ENCODE measurements at regions not wholly inside any gene's neighbourhood (a gene's known extent, or its start where the extent isn't known, plus 50 kb on each side); places are given as distances from the start of the nearest gene placed in this dataset.

DNA sequence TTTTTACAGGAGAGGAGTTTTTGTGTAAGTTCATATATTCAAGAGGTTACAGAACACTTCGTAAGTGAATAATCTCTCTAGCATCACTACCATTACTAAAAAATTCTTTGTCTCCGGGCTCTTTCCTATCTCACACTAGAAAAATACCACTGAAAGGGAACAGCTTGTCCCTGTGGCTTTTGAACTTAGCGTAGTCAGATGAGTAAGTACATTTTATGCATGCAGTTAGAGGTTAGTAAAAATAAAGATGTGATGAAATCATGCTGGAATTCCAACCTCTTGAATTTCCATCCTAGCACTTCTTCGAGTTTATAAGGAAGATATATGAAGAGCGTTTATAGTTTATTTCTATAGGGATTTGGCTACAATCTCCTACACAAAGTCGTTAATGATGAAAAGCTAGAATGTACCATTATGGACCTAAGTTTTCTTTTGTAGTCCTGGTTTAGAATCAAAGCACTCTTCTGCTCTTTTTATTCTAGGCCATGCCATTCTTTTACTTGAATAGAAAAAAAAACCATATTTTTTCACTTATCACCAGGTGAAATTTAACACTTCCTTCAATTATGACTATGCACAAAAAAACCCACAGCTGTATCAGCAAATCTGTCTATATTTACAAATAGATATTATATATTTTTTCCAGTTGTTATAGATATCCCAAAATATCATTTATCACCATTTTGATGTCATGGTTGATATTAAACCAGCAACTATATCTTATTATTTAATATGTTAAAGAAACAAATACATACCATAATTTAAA is 139.9 kb upstream of the PCDH9 start:
- DNase-seq: no peak
- H3K27ac Mint-ChIP-seq: no peak overlapping the region
- no peak overlapping the region for H3K4me3 Mint-ChIP-seq
- H3K9me3 Mint-ChIP-seq: no peaks in the 10 kb centered on the region
- no peaks in the 10 kb centered on the region for H3K36me3 Mint-ChIP-seq (ENCODE audit: low read depth)
- no peaks in the 10 kb centered on the region for H3K4me1 Mint-ChIP-seq
- H3K27me3 Mint-ChIP-seq (ENCODE audit: low read depth, poor library complexity): no peaks in the 10 kb centered on the region
- TF ChIP-seq, protein P1, sequence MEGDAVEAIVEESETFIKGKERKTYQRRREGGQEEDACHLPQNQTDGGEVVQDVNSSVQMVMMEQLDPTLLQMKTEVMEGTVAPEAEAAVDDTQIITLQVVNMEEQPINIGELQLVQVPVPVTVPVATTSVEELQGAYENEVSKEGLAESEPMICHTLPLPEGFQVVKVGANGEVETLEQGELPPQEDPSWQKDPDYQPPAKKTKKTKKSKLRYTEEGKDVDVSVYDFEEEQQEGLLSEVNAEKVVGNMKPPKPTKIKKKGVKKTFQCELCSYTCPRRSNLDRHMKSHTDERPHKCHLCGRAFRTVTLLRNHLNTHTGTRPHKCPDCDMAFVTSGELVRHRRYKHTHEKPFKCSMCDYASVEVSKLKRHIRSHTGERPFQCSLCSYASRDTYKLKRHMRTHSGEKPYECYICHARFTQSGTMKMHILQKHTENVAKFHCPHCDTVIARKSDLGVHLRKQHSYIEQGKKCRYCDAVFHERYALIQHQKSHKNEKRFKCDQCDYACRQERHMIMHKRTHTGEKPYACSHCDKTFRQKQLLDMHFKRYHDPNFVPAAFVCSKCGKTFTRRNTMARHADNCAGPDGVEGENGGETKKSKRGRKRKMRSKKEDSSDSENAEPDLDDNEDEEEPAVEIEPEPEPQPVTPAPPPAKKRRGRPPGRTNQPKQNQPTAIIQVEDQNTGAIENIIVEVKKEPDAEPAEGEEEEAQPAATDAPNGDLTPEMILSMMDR (IDR thresholded peaks at IDR 0.05): no peak

DNA sequence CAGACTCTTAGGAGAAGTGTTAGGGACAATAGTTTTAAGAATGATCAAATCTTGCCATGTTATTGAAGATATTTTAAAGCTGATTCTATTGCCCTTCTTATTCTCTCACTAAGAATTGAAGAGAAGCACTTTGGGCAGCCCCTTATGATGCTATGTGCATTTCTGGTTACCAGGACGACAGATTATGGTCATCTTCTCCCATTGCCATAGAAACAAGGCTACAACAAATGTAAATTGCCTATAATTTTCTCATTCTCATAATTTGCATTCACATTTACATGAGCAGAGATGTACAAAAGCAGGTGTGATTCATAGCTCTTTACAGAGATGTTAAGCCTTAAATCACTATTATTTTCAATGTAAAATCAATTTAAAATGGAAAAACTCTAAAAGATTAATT is 137.3 kb upstream of the PCDH9 start:
- no peak for DNase-seq
- Mint-ChIP-seq H3K4me3 (no peak overlapping the region), H3K27me3 (ENCODE audit: low read depth, poor library complexity) (no peaks in the 10 kb centered on the region), H3K9me3 (no peaks in the 10 kb centered on the region), H3K4me1 (no peaks in the 10 kb centered on the region), H3K27ac (no peak overlapping the region), H3K36me3 (ENCODE audit: low read depth) (no peaks in the 10 kb centered on the region)
- TF ChIP-seq, protein P1 (IDR thresholded peaks at IDR 0.05): no peak

DNA sequence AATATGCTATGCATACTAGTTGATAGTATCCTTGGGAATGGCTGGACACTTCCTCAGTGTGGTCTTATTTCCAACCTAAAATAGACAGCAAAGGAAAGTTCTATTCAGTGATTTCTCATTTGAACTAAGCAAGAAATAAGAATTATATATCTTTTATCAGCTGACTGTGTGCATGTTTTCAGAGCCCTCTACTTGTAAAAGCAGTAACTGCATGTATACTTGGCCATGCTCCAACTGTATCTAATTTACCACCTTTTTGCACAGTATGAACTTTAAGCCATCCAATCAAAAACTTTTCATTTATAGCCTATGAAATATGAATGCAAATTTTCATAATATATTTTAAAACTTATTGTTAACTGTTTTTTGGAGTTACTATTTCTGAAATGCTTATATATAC is 136.4 kb upstream of the PCDH9 start:
- Mint-ChIP-seq H3K27me3 (ENCODE audit: low read depth, poor library complexity) (no peaks in the 10 kb centered on the region), H3K27ac (no peak overlapping the region), H3K36me3 (ENCODE audit: low read depth) (no peaks in the 10 kb centered on the region), H3K9me3 (no peaks in the 10 kb centered on the region), H3K4me3 (no peak overlapping the region), H3K4me1 (no peaks in the 10 kb centered on the region)
- TF ChIP-seq, protein P1 (IDR thresholded peaks at IDR 0.05): no peak
- no peak for DNase-seq

DNA sequence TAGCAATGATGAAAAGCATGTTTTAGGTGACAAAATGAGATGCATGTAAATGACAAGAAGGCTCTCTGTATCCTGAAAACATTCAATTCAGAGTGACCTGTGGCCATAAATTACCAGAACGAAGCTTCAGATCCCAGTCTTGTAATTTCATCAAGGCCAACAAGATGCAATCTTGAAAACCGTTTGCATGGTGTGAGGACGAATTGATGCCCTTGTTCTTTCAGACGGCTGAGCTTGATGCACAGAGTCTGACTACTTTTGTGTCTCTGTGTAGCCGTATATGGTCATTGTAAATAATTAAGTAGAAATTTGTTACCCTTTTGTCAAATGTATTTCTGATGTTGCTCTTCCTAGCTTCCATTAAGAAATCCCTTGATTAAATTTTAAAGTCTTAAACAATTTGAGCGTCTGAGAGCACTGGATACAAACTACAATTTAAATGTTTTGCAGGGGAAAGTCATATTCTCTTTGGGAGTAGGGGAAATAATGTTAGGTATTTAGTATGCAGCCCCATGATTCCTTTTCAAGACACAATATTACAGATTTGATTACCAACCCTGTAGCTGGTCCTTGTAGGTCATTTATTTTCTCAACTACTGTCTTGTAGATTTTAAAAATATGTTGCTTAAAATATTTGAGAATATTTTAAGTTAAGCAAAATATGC is 125.8 kb upstream of the PCDH9 start:
- H3K27ac Mint-ChIP-seq: no peak overlapping the region
- DNase-seq: no peak
- H3K36me3 Mint-ChIP-seq (ENCODE audit: low read depth): no peaks in the 10 kb centered on the region
- TF ChIP-seq, protein P1 (IDR thresholded peaks at IDR 0.05): no peak
- H3K27me3 Mint-ChIP-seq (ENCODE audit: low read depth, poor library complexity): no peaks in the 10 kb centered on the region
- H3K9me3 Mint-ChIP-seq: peaks cover 2% of the 10 kb centered on the region
- H3K4me3 Mint-ChIP-seq: no peak overlapping the region
- no peaks in the 10 kb centered on the region for H3K4me1 Mint-ChIP-seq

DNA sequence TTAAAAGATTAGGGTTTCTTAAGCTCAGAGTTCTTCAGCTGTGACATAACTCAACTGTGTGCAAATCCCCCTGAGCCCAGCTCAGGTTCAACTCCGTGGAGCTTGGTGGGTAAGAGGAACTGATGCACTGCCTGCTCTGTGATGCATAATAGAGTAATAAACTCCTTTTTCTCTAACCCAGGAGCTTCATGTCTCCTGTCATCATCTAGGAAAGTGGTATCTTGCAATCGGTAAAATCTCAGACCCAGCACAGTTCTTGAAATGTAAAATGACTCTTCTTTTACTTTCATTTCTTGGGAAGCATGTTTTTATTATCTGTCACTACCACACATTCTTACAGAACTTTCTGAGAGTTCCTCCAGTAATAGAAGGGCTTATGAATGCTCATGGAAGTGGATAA is 123.8 kb upstream of the PCDH9 start:
- Mint-ChIP-seq H3K4me3 (no peak overlapping the region), H3K27me3 (ENCODE audit: low read depth, poor library complexity) (no peaks in the 10 kb centered on the region), H3K36me3 (ENCODE audit: low read depth) (no peaks in the 10 kb centered on the region), H3K4me1 (no peaks in the 10 kb centered on the region), H3K27ac (no peak overlapping the region), H3K9me3 (peaks cover 15% of the 10 kb centered on the region)
- TF ChIP-seq, protein P1 (IDR thresholded peaks at IDR 0.05): no peak
- DNase-seq: no peak

DNA sequence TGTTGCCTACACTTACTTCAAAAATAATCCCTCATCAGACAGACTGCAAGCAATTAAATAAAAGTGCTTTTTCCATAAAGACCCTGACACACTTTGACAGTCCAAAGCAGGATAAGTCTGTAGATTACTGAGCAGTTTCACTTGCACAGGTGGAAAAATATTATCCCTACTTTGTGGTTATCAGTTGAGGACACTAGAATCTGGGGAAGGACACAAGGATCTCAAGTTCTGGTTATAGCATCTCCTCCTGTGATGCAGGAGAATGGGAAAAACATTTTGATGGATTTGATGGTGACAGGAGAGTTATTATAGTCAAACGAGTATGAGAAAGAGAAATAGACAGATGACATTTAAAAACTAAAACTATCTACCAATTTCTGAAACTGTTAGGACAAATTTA is 122.9 kb upstream of the PCDH9 start:
- Mint-ChIP-seq H3K27ac (no peak overlapping the region), H3K27me3 (ENCODE audit: low read depth, poor library complexity) (no peaks in the 10 kb centered on the region), H3K4me1 (no peaks in the 10 kb centered on the region), H3K9me3 (peaks cover 15% of the 10 kb centered on the region), H3K36me3 (ENCODE audit: low read depth) (no peaks in the 10 kb centered on the region), H3K4me3 (no peak overlapping the region)
- DNase-seq: no peak
- TF ChIP-seq, protein P1 (IDR thresholded peaks at IDR 0.05): no peak

Data from nephron progenitor cell (in vitro differentiated cells).